H7 (cell line): ENCODE measurements at regions not wholly inside any gene's neighbourhood (a gene's known extent, or its start where the extent isn't known, plus 50 kb on each side); places are given as distances from the start of the nearest gene placed in this dataset.
A peak's percentile ranks its signal among the peaks of the same experiment; 100 is the strongest.

Experiments
- DNase-seq: peaks from one replicate; pipeline ENCODE4 v3.0.0; 2012
- H3K27me3 ChIP-seq: 2 replicates; pipeline ENCODE4 v1.6.0; 2011; ENCODE audit warnings: mild to moderate bottlenecking, low read length; ENCODE audit not compliant: control insufficient read depth, insufficient read depth
- H3K36me3 ChIP-seq: replicated peaks from 2 replicates; pipeline ENCODE4 v1.5.1; 2011; ENCODE audit warnings: low read length; ENCODE audit not compliant: control insufficient read depth, insufficient read depth
- H3K4me3 ChIP-seq: 2 replicates; pipeline ENCODE4 v1.5.1; 2011; ENCODE audit warnings: low read depth, mild to moderate bottlenecking, control low read depth, low read length, moderate library complexity; ENCODE audit not compliant: insufficient read depth

DNA sequence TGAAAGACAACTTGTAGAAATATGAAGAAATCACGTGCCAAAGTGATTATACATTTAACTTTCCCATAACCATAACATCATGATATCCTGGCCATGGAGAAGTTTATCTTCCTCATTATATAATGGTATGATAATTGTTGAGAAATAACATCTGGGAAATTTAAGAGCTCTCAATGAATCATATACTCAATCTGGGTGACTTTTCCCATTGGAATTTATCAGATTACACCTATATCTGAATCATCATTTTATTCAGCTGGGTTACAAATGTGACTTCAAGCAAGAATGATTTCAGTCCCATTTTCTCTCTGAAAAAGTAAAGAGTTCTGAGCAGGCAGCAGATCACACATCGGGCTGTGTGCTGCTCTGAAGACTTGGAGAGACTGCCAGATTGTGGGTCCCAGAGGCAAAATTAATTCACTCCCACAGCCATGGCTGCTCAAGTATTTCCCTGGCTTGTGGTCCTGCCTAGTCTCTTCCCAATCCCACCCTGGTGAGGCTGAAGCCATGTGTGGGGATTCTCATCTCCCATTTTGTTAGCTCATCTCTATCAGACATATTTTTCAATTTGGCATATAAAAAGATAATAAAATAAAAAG is 278.0 kb downstream of the MRPL39 start:
- no peak for DNase-seq
- Histone ChIP-seq H3K36me3 (no peaks in the 10 kb centered on the region), H3K4me3 (no peak overlapping the region), H3K27me3 (no peaks in the 10 kb centered on the region)

DNA sequence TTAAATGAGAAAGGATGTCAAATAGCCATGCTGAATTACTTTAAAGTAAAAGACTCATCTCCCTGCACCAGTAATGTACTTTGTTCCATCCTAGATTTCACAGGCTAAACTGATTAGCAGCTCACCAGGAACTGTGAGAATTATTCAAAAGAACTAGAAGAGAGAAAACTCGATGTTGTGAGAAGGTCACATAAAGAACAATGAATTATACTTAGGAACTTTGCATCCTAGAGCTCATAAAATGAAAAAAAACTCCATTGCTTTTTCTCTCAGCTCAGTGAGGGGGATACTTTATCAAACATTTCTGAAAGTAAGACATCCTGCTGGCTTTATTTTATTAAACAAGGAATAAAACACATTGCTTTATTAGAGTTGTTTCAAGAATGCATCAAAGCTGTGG is 278.5 kb downstream of the MRPL39 start:
- Histone ChIP-seq H3K27me3 (no peaks in the 10 kb centered on the region), H3K36me3 (no peaks in the 10 kb centered on the region), H3K4me3 (no peak overlapping the region)
- no peak for DNase-seq

DNA sequence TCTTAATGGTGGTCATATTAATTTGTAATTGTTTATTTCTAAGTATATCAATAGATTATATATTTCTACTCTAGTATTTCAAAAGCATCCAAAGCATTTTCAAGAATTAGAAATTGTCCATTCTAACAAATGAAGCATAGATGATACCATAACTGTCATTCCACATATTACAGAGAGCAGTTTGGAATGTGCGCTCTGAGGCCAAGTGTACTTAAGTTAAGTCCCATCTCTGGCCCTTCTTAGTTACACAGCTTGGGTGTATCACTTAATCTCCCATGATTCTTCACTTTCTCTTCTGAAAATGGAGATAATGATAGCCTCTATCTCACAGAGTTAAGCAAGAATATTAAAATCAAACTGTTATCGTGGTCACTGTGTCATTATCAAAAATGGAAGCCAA is 281.1 kb downstream of the MRPL39 start:
- no peak overlapping the region for H3K4me3 ChIP-seq
- H3K36me3 ChIP-seq: no peaks in the 10 kb centered on the region
- DNase-seq: no peak
- H3K27me3 ChIP-seq: no peaks in the 10 kb centered on the region

DNA sequence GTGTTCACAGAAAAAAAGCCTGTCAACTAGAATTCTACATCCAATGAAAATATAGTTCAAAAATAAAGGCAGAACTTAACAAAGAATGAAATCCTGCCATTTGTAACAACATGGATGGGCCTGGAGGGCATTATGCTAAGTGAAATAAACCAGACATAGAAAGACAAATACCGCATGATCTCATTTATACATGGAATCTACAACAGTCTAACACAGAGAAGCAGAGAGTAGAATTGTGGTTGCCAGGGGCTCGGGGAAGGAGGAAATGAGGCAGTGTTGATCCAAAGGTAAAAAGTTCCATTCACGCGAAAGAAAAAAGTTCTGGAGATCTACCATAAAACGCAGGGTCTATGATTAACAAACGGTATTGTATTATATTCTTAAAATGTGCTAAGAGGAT is 282.6 kb downstream of the MRPL39 start:
- no peak for DNase-seq
- Histone ChIP-seq H3K4me3 (no peak overlapping the region), H3K27me3 (no peaks in the 10 kb centered on the region), H3K36me3 (no peaks in the 10 kb centered on the region)

DNA sequence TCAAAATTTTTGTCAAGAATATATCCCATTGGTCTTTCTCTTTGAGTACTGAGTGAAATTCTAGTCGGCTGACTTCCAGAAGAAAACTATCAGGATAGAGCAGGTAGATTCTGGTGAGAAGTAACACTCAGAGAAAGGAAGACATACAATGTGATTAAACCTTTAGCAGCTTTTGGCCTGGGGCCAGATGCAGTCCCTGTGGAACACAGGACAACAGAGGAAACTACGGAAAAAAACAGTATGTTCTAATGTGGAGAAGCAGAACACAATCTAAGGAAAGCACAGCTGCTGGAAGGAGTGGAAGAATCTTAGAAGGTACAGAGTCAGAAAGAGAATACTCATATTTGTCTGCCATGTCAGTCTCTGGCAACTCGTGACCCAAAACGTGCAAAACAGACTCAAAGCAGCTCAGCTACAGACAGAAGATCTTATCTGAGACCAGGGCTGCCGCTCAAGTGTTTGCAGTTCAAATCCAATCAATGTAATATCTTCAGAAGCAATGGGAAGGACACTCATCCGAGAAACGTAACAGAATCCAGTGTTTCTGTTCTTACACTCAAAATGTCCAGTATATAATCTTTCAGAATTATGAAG is 283.8 kb downstream of the MRPL39 start:
- Histone ChIP-seq H3K36me3 (no peaks in the 10 kb centered on the region), H3K4me3 (no peak overlapping the region), H3K27me3 (no peaks in the 10 kb centered on the region)
- no peak for DNase-seq

DNA sequence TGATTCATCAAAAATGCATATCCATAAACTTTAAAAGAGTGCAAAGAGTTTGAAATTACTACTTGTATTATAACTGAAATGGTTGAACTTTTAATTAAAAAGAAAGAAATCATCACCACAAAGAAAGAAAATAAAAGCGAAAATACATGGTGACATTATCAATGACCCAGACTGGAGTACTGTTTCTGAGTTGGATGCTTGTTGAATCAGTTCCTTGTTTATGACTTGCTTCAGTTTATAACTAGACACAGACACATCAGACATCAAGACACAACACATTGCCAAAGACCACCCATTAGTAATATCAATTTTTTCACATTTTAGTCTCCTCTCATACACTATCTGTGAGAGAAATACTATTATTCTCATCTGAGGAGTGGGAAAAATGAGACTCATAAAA is 293.0 kb downstream of the MRPL39 start:
- Histone ChIP-seq H3K36me3 (no peaks in the 10 kb centered on the region), H3K4me3 (no peak overlapping the region), H3K27me3 (no peaks in the 10 kb centered on the region)
- DNase-seq: no peak

DNA sequence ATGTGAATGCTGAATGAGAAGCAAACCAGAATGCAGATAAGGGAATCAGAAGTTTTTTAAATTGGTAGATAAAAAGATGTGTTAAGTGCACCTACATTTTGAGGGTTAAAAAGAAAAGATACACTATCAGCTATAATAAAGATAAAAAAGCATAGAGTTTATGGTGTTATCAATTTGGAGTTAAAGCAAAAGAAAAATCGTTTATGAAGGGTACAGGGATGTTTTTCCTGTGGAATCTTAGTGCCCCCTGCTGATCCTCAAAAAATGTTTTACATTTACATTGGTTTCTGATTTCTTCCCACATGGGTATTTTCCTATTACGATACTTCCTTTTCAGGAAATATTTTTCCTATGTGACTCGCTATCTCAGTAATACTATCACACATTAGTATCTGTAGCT is 293.5 kb downstream of the MRPL39 start:
- H3K36me3 ChIP-seq: no peaks in the 10 kb centered on the region
- no peak overlapping the region for H3K4me3 ChIP-seq
- no peaks in the 10 kb centered on the region for H3K27me3 ChIP-seq
- DNase-seq: no peak

DNA sequence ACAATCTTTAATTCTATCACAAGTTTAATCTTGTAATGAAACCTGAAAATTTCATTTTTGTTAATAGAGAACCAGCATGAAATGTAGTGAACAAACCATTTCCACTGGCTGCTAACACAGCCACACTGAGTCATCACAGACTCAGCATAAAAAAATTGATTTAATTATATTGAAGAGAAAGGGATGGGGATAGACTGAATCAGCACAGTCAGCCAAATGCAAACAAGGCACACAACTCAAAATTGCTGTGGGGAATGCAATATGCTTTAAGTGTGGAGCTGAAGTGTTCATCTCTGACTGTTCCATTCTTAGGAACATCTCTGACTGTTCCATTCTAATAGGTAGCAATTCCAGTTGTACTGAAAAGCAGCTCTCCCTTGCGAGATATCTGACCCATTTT is 299.8 kb downstream of the MRPL39 start:
- no peak for DNase-seq
- no peaks in the 10 kb centered on the region for H3K27me3 ChIP-seq

DNA sequence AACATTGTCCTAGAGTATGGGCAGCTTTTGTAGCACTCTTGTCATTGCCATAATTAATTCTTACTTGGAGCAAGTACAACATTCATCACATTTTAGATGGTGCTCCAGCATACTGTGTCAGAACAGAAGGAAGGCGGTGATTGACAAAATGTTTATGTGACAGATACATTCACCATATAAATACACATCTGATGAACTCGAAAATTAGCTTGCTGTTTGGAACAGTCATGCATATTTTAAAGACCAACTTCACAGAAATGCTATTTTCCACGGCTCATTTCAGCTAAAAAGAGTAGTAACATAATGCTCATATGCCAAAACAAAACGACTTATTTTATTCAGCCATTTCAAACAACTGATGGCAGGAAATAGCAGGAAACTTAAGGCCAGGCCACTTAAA is 302.7 kb downstream of the MRPL39 start:
- no peak for DNase-seq
- Histone ChIP-seq H3K36me3 (no peaks in the 10 kb centered on the region), H3K27me3 (no peaks in the 10 kb centered on the region), H3K4me3 (no peak overlapping the region)

More for the DNA sequence above, 299.8 kb downstream of the MRPL39 start:
- no peaks in the 10 kb centered on the region for H3K36me3 ChIP-seq
- H3K4me3 ChIP-seq: no peak overlapping the region

DNA sequence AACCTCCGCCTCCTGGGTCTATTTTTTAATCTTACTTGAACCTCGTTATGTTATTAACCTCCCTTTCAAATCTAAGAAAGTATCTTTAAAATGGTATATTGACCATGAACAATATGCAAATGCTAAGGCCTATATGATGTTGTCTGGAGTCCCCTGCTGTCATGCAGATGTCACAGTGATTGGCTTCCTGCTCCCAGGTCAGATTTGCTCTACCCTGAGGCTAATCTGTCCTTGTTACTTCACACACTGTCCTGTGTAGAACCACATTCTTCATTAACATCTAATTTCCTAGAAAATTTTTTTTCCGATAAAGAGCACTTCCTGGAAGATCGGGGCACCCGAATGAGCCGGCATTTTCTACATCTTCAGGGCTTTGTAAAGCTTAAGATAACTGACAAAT is 306.6 kb downstream of the MRPL39 start:
- no peak overlapping the region for H3K4me3 ChIP-seq

DNA sequence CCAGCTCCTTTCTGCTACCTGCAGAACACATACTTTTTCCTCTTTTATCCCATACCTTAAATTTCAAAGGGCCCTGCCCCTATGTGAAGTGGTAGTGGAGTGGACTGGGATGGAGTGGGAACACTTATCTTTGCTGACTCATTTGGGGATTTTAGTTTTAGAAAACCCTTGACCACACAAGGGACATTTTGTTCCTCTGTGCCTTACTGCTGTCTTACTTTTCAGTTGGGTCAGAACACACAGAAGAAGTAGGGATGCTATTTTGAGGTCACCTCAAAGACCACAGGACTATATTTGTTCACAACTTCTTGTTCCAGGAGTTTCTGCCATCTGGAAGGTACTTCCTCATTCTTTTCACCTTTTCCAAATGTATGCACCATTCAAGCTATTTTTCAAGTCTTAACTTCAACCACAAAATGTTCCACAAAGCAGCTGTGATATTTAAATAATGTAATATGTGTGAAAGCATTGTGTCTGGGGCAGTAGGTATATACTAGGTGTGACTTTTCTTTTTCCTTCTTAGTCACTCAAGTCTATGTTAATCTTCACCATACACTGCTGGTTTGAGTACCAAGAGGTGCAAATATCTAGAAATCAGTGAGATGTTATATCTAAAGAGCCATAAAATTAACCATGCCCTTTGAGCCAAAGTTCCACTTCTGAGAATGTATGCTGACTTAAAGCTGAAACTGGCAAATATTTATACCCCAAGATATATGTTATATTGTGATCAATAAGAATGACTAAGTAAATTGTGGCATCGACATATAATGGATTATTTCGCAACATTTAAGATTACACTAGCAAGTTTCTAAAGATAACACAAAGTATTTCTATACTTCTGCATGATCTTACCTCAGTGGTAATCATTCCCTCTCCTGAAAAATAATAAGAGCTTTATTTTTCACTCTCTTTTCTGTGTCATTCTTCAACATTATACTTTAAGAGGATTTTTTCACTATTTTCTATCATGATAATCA is 308.5 kb downstream of the MRPL39 start:
- no peaks in the 10 kb centered on the region for H3K27me3 ChIP-seq
- no peak overlapping the region for H3K4me3 ChIP-seq
- DNase-seq: no peak
- H3K36me3 ChIP-seq: no peaks in the 10 kb centered on the region

More for the DNA sequence above, 306.6 kb downstream of the MRPL39 start:
- no peak for DNase-seq
- Histone ChIP-seq H3K36me3 (no peaks in the 10 kb centered on the region), H3K27me3 (no peaks in the 10 kb centered on the region)

DNA sequence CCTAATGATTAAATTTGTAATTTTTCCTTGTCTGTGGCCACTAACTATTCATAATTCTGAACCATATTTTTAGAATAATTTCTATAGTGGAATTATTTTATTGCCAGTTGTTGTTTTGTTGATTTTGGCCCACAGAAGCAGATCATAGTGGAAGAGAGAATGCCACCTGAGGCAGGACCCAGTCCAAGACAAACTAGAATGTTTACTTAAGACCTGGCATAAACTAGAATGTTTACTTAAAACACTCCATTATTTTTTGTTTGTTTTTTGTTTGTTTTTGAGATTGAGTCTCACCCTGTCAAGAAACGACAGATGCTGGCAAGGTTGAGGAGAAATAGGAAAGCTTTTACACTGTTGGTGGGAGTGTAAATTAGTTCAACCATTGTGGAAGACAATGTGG is 310.2 kb downstream of the MRPL39 start:
- no peak for DNase-seq
- no peaks in the 10 kb centered on the region for H3K27me3 ChIP-seq
- H3K36me3 ChIP-seq: no peaks in the 10 kb centered on the region
- no peak overlapping the region for H3K4me3 ChIP-seq

DNA sequence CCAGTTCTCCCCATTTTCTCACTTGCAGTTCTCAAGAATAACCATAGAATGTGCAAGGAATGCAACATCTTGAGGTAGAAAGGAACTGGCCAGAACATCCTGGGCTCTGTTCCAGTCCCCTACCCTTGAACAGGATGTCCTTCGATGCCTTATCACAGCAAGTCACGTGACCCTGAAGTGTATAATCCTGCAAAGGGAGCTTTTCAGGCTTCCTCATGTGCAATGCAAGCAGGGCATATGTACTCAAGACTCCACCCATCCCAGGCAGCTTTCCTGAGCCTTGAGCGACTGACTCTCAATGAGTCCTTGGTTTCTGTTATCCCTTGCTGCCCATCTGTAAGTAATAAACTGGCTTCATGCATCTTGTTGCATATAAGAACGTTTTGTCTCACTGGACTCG is 311.0 kb downstream of the MRPL39 start:
- H3K4me3 ChIP-seq: no peak overlapping the region
- no peak for DNase-seq
- H3K27me3 ChIP-seq: no peaks in the 10 kb centered on the region
- no peaks in the 10 kb centered on the region for H3K36me3 ChIP-seq

DNA sequence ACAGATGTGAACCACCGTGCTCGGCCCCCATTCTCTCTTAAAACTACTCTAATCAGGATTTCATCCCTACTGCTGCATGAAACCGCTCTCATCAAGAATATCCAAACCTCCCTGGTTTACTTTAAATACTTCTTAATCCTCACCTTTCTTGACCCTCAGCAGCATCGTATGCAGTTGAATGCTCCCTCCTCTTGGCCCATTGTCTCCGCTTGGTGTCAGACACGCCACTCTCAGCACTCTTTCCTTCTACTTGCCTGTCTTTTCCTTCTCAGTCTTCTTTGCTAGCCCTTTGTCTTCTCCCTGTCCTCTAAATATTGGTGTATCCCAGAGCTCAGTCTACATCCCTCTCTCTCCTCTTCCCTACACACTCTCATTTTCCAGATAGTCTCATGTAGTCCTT is 314.9 kb downstream of the MRPL39 start:
- Histone ChIP-seq H3K4me3 (no peak overlapping the region), H3K27me3 (no peaks in the 10 kb centered on the region), H3K36me3 (no peaks in the 10 kb centered on the region)
- DNase-seq: no peak

DNA sequence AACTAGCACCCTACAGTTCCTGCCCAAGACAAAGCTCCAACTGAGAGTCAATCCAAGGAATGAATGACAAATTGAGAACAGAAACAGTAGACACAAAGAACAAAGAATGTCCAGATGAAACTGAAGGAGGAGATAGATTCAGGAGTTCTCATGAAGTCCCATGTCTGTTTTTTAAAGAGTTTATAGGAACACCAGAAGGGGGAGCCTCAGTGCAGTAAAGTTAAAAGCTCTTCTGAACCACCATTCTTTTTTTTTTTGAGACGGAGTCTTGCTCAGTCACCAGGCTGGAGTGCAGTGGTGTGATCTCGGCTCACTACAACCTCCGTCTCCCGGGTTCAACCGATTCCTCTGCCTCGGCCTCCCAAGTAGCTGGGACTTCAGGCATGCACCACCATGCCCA is 323.6 kb downstream of the MRPL39 start:
- peak; percentile 1 for DNase-seq
- Histone ChIP-seq H3K4me3 (no peak overlapping the region), H3K36me3 (no peaks in the 10 kb centered on the region), H3K27me3 (no peaks in the 10 kb centered on the region)
